ENCODE measurements at regions not wholly inside any gene's neighbourhood (a gene's known extent, or its start where the extent isn't known, plus 50 kb on each side); places are given as distances from the start of the nearest gene placed in this dataset.

GRCh38 chr17:77435272-77436057 lies 294.7 kb downstream of the SEC14L1 start:
- no peak for DNase-seq

- DNase-seq, result no peak
Measured at GRCh38 chr17:77436058-77436442, 295.3 kb downstream of the SEC14L1 start.

GRCh38 chr17:77436481-77436880 lies 295.7 kb downstream of the SEC14L1 start:
- DNase-seq, result no peak

- DNase-seq, result no peak
Measured at GRCh38 chr17:77437017-77437416, 296.2 kb downstream of the SEC14L1 start.

GRCh38 chr17:77437747-77438146 lies 297.0 kb downstream of the SEC14L1 start:
- no peak for DNase-seq

GRCh38 chr17:77438241-77439188 lies 297.7 kb downstream of the SEC14L1 start:
- DNase-seq, result no peak

GRCh38 chr17:77439189-77440018 lies 298.6 kb downstream of the SEC14L1 start:
- no peak for DNase-seq

- no peak for DNase-seq
Measured at GRCh38 chr17:77440560-77440981, 299.8 kb downstream of the SEC14L1 start.

- peak; percentile 83 for DNase-seq
Measured at GRCh38 chr17:77441130-77441920, 300.6 kb downstream of the SEC14L1 start.

- no peak for DNase-seq
Measured at GRCh38 chr17:77441940-77442339, 301.2 kb downstream of the SEC14L1 start.

GRCh38 chr17:77442976-77443747 lies 302.4 kb downstream of the SEC14L1 start:
- DNase-seq, result no peak

GRCh38 chr17:77443748-77444260 lies 303.0 kb downstream of the SEC14L1 start:
- DNase-seq, result no peak

- DNase-seq, result no peak
Measured at GRCh38 chr17:77444628-77444983, 303.8 kb downstream of the SEC14L1 start.

- DNase-seq, result peak; percentile 86
Measured at GRCh38 chr17:77444984-77445759, 304.4 kb downstream of the SEC14L1 start.

- DNase-seq, result peak; percentile 59
Measured at GRCh38 chr17:77445760-77446532, 305.2 kb downstream of the SEC14L1 start.

- no peak for DNase-seq
Measured at GRCh38 chr17:77446940-77447634, 306.3 kb downstream of the SEC14L1 start.

GRCh38 chr17:77449373-77449907 lies 308.7 kb downstream of the SEC14L1 start:
- no peak for DNase-seq

All from CD4-positive, alpha-beta T cell treated with Interleukin-21 for 1 hour (primary cell).